Nephron (organoid): ENCODE measurements at regions not wholly inside any gene's neighbourhood (a gene's known extent, or its start where the extent isn't known, plus 50 kb on each side); places are given as distances from the start of the nearest gene placed in this dataset.

Experiments
- H3K27ac Mint-ChIP-seq, 3 experiments: 2 replicates each; pipeline ENCODE4 v1.8.0; 2020; ENCODE audit warnings: mixed read lengths in 3 of 3, mild to moderate bottlenecking in 2 of 3, moderate library complexity in 1 of 3
- H3K27me3 Mint-ChIP-seq: 2 replicates; pipeline ENCODE4 v1.8.0; 2021; ENCODE audit warnings: low read depth, mild to moderate bottlenecking, moderate library complexity, mixed read lengths
- H3K36me3 Mint-ChIP-seq: 2 replicates; pipeline ENCODE4 v1.8.0; 2020; ENCODE audit warnings: low read depth, mixed read lengths
- H3K4me1 Mint-ChIP-seq: 2 replicates; pipeline ENCODE4 v1.8.0; 2020; ENCODE audit warnings: mixed read lengths
- H3K4me3 Mint-ChIP-seq, 3 experiments: 2 replicates each; pipeline ENCODE4 v1.8.0; 2020; ENCODE audit warnings: mild to moderate bottlenecking in 3 of 3, mixed read lengths in 3 of 3, moderate library complexity in 2 of 3
- H3K9me3 Mint-ChIP-seq: 2 replicates; pipeline ENCODE4 v1.8.0; 2020; ENCODE audit warnings: mixed read lengths
- CTCF ChIP-seq, 3 experiments: fragments of 200-600 bp; sonication (generic); IDR thresholded peaks; one replicate each; pipeline ENCODE4 v1.5.0; 2021; ENCODE audit warnings: antibody characterized with exemption in 3 of 3; ENCODE audit not compliant: unreplicated experiment in 3 of 3

DNA sequence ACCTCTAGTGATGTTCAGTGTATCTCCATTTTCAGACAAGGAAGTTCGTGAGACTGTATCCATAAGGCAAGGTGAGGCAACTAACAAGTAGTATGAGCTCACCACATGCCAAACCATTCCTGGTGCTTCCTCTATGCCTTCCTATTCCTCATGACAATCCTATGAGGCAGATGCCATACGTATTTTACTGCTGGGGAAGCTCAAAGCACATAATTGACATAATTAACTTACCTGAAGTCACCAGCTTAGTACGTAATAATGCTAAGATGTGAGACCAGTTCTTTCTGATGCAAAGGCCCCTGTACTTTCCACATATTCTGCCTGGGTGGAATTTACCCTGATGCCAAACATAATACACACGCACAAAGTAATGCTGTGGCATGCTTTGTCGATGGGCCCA lies 83.6 kb upstream of the NFIA start:
- Mint-ChIP-seq H3K36me3 (no peaks in the 10 kb centered on the region), H3K4me3 (no peak overlapping the region), H3K4me1 (peaks cover 11% of the 10 kb centered on the region), H3K9me3 (no peaks in the 10 kb centered on the region), H3K27me3 (no peaks in the 10 kb centered on the region), H3K27ac (no peak overlapping the region)
- TF ChIP-seq CTCF (IDR thresholded peaks at IDR 0.05; ENCODE audit: unreplicated experiment in 3 of 3), result no peak

GRCh38 chr1:60994828-60995492 lies 87.4 kb upstream of the NFIA start:
- Mint-ChIP-seq H3K36me3 (no peaks in the 10 kb centered on the region), H3K9me3 (no peaks in the 10 kb centered on the region), H3K4me1 (peaks cover 33% of the 10 kb centered on the region), H3K4me3 (no peak overlapping the region), H3K27ac (no peak overlapping the region), H3K27me3 (no peaks in the 10 kb centered on the region)
- TF ChIP-seq CTCF (IDR thresholded peaks at IDR 0.05; ENCODE audit: unreplicated experiment in 3 of 3), result no peak

GRCh38 chr1:60994369-60994768 lies 88.0 kb upstream of the NFIA start:
- H3K27me3 Mint-ChIP-seq, result no peaks in the 10 kb centered on the region
- no peak overlapping the region for H3K4me3 Mint-ChIP-seq
- H3K4me1 Mint-ChIP-seq, result peaks cover 39% of the 10 kb centered on the region
- H3K27ac Mint-ChIP-seq, result no peak overlapping the region
- no peak for TF ChIP-seq CTCF (IDR thresholded peaks at IDR 0.05; ENCODE audit: unreplicated experiment in 3 of 3)
- H3K36me3 Mint-ChIP-seq, result no peaks in the 10 kb centered on the region
- H3K9me3 Mint-ChIP-seq, result no peaks in the 10 kb centered on the region

DNA sequence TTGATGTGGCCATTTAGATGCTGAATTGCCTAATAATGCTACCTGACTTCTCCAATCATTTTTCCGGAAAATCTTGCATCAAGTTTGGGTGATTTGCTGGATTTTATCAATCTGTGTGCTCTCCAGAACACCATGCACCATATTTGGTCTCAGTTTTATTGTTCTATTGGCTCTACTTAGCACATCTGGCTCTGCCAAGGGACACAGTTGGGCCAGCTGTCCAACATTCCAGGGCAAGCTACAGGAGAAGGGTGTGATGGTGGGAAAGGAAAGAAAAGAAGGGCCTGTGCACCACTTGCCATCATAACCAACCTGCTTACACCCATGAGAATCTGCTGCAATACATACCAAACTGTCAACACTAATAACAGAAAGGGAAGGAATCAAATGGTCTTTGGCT lies 90.2 kb upstream of the NFIA start:
- Mint-ChIP-seq H3K4me1 (peaks cover 45% of the 10 kb centered on the region), H3K9me3 (no peaks in the 10 kb centered on the region), H3K4me3 (no peak overlapping the region), H3K27ac (peak overlapping the region in 2 of 3 experiments; percentile 89 to 92), H3K36me3 (no peaks in the 10 kb centered on the region), H3K27me3 (no peaks in the 10 kb centered on the region)
- no peak for TF ChIP-seq CTCF (IDR thresholded peaks at IDR 0.05; ENCODE audit: unreplicated experiment in 3 of 3)

GRCh38 chr1:60990714-60991090 lies 91.7 kb upstream of the NFIA start:
- no peak for TF ChIP-seq CTCF (IDR thresholded peaks at IDR 0.05; ENCODE audit: unreplicated experiment in 3 of 3)
- Mint-ChIP-seq H3K9me3 (no peaks in the 10 kb centered on the region), H3K4me3 (no peak overlapping the region)

More at GRCh38 chr1:60990714-60991090, 91.7 kb upstream of the NFIA start:
- peak overlapping the region; percentile 89 to 93 (median 92) for H3K27ac Mint-ChIP-seq
- peaks cover 45% of the 10 kb centered on the region for H3K4me1 Mint-ChIP-seq
- no peaks in the 10 kb centered on the region for H3K36me3 Mint-ChIP-seq
- no peaks in the 10 kb centered on the region for H3K27me3 Mint-ChIP-seq
